GM12865 (cell line): ENCODE measurements at regions not wholly inside any gene's neighbourhood (a gene's known extent, or its start where the extent isn't known, plus 50 kb on each side); places are given as distances from the start of the nearest gene placed in this dataset.

ENCODE experiments used
- DNase-seq: peaks from one replicate; pipeline ENCODE4 v3.0.0; 2010; ENCODE audit warnings: low read depth
- H3K4me3 ChIP-seq: 2 replicates; pipeline ENCODE4 v1.5.1; 2011; ENCODE audit warnings: mild to moderate bottlenecking, low read depth, low read length, control low read depth
- TF ChIP-seq, protein P1 (sequence below): IDR thresholded peaks from 2 replicates; pipeline ENCODE4 v1.5.1; 2011; ENCODE audit warnings: low read length, control low read depth, low read depth, inconsistent platforms; ENCODE audit not compliant: insufficient read depth; ENCODE audit errors: missing control alignments

DNA sequence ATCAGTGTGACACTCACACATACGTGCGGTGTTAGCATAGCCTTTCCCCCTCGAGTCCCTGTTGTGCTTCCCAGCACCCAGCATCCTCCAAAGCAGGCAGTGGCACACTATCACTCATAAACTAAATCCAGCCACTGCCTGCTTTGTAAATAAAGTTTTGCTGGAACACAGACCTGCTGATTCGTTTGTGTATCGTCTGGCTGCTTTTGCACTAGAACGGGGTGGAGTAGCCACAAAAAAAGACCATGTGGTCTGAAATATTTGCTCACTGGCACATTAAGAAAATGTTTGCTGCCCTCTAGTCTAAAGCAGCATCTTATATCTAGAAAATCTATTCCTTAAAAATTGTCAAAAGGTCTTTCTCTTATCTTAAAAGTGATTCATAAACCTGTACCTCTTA, 341.2 kb upstream of the ZFHX3 start:
- DNase-seq: no peak
- H3K4me3 ChIP-seq: no peak overlapping the region
- TF ChIP-seq, protein P1, sequence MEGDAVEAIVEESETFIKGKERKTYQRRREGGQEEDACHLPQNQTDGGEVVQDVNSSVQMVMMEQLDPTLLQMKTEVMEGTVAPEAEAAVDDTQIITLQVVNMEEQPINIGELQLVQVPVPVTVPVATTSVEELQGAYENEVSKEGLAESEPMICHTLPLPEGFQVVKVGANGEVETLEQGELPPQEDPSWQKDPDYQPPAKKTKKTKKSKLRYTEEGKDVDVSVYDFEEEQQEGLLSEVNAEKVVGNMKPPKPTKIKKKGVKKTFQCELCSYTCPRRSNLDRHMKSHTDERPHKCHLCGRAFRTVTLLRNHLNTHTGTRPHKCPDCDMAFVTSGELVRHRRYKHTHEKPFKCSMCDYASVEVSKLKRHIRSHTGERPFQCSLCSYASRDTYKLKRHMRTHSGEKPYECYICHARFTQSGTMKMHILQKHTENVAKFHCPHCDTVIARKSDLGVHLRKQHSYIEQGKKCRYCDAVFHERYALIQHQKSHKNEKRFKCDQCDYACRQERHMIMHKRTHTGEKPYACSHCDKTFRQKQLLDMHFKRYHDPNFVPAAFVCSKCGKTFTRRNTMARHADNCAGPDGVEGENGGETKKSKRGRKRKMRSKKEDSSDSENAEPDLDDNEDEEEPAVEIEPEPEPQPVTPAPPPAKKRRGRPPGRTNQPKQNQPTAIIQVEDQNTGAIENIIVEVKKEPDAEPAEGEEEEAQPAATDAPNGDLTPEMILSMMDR: no peak

DNA sequence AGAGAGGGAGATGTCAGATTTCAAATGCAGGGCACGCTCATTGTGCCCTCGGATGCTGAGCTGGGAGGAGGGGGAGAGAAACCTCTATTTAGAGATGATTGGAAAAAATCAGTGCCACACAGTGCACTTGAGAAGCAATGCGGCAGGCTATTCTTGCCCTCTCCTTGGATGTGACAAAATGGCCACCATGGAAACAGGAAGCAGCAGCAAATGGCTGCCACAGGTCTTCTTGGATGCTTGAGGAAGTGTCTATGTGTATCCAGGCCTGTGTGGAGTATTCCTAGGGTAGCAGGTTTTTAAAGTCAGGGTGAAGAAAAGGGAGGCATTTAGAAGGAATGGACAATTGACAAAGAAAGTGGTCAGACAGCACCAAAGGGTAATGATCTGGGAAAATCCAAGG, 340.1 kb upstream of the ZFHX3 start:
- DNase-seq: no peak
- TF ChIP-seq, protein P1: no peak

DNA sequence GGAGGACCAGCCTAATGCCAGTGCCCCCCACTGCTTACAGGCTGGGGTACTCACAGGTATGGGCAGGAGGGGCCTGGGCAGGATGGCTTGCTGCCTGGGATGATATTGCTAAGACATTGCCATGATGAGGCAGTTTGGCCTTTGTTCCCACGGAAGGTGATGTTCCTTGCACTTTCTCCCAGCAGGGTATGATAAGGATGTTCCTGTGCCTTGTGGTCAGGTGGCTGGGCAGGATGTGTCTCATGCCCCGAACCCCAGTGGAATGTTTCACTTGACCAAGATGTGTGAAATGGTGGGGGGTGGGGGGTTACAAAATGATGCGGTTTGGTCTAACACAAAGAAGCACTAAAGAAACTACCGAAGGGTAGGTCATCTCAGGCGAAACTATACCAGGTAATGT, 337.8 kb upstream of the ZFHX3 start:
- no peak for DNase-seq
- TF ChIP-seq, protein P1: no peak
- H3K4me3 ChIP-seq: no peak overlapping the region

More for the DNA sequence above, 340.1 kb upstream of the ZFHX3 start:
- no peak overlapping the region for H3K4me3 ChIP-seq

DNA sequence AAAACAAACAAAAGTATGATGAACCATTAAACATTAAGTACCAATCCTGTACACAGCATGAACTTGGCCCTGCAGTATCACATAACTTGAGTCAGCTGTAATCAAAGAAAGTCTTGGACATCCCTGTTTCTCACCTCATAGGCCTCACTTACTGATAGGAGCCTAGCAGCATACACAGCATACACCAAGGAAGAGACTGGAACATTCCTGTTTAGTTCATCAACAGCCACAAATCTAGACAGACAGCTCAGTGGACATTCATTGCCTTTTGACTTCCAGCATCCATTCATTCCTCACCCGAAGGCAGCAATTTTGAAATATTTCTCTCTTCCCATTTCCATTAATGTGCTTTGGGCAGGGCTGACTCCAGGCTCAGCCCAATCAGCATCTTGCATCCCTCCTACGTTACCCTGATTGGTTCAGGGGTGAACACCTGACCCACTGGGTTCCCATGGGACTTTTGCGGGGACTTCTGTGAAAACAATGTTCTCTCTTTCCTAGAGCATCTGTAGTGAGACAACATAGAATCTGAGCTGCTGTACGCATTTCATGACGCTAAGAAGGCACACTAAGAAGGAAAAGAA, 336.7 kb upstream of the ZFHX3 start:
- DNase-seq: peak; percentile 7
- no peak overlapping the region for H3K4me3 ChIP-seq
- TF ChIP-seq, protein P1: no peak

DNA sequence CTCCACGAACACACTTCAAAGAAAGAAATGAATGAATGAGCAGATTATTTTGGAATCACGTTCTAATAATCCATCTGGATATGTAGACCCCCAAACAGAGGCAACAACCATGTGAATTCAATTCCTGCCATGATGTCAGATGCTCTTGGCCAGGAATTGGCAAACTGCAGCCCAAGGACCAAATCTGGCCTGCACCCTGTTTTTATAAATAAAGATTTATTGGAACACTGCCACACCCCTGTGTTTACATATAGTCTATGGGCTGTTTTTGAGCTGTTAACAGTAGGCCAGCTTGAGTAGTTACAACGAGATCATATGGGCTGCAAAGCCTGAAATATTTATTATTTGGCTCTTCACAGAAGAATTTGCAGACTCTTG, 336.0 kb upstream of the ZFHX3 start:
- DNase-seq: no peak
- no peak overlapping the region for H3K4me3 ChIP-seq
- TF ChIP-seq, protein P1: no peak

DNA sequence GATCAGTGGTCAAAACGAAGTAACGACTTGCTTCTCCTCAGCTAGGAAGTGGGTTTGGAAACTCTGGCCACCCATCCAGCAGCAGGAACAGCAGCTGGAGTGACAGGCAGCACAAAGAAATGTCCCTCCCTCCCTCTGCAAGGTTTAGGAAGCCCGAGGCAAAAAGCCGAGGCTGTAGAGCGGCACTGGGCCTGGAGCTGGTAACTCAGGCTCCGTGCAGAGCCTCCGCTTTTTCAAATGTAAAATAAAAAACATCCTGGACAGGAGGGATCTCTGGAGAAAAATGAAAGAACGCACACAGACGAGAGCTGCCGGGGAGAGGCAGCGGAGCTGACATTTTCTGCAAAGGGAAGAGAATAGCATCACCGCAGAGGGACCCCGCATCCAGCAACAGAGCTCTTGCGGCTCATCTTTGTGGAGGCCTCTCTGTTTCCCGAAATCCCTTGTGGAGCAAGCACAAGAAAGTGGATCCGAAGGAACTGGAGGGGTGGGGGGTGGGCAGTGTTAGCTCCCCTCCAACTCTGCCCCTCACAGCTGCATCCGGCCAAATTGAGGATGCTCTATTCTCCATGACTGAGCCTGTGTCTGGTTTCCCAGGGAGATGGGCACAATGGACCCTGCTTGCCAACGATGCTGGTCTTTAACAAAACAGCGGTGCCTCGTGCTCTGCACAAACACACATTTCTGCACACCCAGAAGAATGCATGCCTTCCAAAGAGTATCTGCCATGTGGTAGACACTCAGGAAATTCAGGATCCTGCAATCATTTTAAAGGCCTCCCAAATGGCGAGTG, 335.5 kb upstream of the ZFHX3 start:
- TF ChIP-seq, protein P1: no peak
- DNase-seq: no peak
- no peak overlapping the region for H3K4me3 ChIP-seq
